ENCODE measurements at regions not wholly inside any gene's neighbourhood (a gene's known extent, or its start where the extent isn't known, plus 50 kb on each side); places are given as distances from the start of the nearest gene placed in this dataset.
"Not testable (repeated sequence)": the region's sequence is repeated elsewhere in the genome, so short reads cannot be mapped to it uniquely, and the experiment has no call there.

DNA sequence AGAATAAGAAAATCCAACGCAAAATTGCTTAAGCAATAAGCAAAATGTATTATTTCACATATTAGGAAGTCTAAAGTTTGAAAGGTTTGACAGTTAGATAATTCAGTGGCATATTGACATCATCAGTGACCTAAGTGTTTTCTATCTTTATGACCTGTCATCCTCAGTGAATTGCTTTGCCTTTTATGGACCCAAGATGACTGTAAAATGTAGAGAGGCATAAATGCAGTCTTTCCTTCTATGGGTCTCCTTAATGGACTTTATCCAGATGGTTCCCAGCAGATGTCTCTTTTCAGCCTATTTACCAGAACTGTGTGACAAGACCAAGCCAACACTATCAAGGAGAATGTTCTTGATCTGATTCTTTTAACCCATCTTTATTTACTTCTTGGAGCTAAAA lies 192.9 kb downstream of the SPDYE17 start:
- not testable (repeated sequence) for DNase-seq

- DNase-seq, result not testable (repeated sequence)
Observed at GRCh38 chr7:76838357-76838756, 193.8 kb downstream of the SPDYE17 start.

DNA sequence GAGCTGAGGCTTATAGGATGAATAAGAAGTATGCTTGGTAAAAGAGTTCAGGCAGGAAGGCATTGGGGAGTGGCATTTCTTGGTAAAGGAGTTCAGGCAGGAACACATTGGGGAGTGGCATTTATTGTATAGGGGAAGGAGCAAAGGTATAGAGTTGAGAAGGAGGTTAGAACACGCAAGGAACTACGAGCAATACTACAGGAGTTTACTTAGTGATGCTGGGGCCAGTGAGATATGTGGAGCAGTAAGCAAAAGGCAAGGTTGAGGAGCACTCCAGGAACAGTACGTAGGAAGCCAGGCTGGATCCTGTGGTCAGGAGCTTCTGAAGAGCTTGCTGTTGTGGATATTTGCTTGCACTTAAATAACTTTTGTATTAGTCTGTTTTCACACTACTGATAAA lies 202.2 kb upstream of the POMZP3 start:
- DNase-seq, result not testable (repeated sequence)

- not testable (repeated sequence) for DNase-seq
Observed at GRCh38 chr7:76826181-76826580, 199.1 kb upstream of the POMZP3 start.

DNA sequence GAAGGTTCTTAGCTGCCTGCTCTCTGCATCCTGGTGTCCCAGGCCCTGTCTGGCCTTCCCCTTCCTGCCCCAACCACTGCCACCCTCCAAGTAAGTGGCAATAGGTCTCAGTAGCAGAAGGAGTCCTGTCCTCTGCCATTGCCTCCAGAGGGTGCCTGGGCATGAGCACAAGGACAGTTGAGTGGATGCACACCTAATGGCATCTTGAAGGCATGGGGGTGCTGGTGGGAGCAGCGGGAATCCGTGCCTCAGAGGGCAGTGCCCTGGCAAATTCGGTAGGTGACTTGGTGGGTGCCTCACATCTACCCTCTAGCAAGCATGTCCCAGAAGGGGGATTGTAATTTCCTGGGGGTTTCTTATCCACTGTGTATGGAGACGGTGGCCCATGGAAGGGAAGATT lies 182.8 kb upstream of the POMZP3 start:
- not testable (repeated sequence) for DNase-seq

DNA sequence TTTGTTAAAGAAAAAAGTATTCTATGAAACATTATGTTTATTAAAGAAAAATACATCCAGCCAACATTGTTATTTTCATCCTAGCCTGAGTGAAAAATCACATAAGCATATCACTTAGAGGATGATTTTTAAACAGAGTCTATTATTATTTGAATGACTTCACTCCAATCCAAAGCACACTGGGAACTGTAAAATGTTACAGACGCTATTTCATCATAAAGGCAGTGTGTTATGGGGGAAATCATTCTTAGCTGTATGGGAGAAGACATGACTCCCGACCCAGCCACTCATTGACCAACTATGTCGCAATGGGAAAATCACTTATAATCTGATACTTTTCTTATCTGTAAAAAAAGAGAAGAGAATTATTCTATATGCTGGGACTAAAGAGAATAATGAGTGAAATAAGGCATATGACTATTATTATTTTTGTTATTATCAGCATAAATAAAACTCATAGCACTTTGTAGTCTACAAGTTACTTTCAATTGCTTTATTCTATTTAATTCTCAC lies 180.6 kb upstream of the POMZP3 start:
- DNase-seq, result not testable (repeated sequence)

DNA sequence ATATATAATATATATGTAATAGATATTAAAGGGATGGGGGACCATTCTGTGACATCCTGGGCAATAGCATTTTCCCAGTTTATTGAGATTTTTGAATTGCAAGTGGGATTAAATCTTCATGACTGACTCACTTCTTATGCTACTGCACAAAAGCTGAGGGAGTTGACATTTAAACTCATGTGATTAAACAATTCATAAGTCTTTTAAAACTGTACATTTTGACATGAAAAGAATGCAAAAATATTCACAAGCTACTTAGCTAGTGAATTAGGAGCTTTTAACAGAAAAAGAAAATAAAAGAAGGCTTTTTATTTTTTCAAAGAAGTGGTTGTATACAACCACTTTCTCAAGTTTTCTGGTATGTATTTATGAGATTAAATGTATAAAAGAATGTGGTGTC lies 179.4 kb upstream of the POMZP3 start:
- not testable (repeated sequence) for DNase-seq

DNA sequence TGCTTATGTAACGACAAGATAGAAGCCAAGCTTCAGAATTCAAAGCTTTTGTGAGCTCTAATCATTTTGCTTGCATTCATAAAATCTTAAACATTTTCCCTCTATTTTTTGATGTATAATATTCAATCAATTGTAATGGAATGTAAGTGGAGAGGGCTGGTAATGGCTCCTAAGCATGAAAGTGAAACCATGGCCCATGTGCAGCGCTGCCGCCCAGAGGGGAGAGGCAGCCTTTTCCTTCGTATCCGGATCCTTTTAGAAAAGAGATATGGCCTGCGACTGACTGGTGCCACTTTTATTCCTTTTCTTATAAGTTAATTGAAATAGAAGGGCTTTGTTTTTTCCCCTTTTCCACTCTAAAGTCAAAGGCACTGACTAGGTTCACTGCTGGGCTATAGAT lies 178.9 kb upstream of the POMZP3 start:
- not testable (repeated sequence) for DNase-seq

- not testable (repeated sequence) for DNase-seq
Observed at GRCh38 chr7:76805262-76805661, 178.2 kb upstream of the POMZP3 start.

- not testable (repeated sequence) for DNase-seq
Observed at GRCh38 chr7:76797639-76798038, 170.6 kb upstream of the POMZP3 start.

DNA sequence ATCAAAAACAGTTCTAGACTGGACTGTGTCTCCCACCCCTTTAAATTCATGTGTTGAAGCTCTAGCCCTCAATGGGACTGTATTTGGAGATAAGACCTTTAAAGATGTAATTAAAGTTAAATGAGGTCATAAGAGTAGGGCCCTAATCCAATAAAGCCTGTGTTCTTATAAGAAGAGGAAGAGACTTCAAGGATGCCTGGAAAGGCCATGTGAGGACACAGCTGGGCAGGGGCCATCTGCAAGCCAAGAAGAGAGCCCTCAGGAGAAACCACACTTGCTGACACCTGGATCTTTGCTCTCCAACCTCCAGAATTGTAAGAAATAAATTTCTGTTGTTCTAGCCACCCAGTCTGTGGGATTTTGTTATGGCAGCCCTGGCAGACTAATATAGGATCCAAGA lies 153.6 kb upstream of the POMZP3 start:
- DNase-seq, result not testable (repeated sequence)

GRCh38 chr7:76774279-76774678 lies 147.2 kb upstream of the POMZP3 start:
- DNase-seq, result not testable (repeated sequence)

GRCh38 chr7:76771980-76772379 lies 144.9 kb upstream of the POMZP3 start:
- not testable (repeated sequence) for DNase-seq

DNA sequence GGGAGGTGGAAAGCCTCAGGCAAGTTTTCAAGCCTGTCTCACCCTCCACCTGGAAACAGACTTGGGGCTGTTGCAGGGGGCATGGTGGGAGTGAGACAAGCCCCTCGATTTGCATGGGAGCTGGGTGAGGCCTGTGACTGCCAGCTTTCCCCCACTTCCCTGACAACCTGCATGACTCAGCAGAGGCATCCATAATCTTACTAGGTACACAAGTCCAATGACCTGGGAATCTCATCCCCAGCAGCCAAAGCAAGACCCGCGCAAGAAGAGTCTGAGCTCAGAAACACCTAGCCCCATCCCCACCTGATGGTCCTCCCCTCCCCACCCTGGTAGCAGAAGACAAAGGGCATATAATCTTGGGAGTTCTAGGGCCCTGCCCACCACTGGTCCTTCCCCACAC lies 136.9 kb upstream of the POMZP3 start:
- DNase-seq, result not testable (repeated sequence)

DNA sequence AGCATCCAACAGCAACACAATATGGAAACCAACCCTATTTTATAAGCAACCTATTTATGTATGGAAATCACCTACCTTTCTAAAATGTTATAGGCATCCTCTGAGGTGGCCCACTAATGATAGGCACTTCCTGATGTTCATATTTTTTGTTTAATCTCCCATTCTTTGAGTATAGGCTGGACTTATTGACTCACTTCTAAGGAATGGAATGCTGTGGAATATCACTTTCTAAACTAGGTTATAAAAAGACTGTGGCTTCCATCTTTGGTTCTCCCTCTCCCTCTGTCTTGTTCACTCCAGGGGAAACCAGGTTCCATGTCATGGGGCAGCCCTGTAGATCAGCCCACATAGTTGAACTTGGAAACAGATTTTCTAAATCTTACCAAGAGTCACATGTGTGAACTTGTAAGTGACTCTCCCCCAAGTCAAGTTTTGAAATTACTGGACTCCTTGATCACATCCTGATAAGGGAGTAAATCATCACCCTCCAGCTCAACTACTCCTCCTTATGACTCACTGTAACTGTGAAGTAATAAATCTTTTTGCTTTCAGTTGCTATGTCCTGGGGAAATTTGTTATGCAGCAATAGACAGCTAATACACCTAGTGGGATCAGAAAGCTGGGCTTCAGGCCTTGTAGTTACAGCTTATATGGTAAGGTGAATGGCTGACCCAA lies 133.6 kb upstream of the POMZP3 start:
- not testable (repeated sequence) for DNase-seq

GRCh38 chr7:76739538-76739937 lies 112.5 kb upstream of the POMZP3 start:
- DNase-seq, result not testable (repeated sequence)

DNA sequence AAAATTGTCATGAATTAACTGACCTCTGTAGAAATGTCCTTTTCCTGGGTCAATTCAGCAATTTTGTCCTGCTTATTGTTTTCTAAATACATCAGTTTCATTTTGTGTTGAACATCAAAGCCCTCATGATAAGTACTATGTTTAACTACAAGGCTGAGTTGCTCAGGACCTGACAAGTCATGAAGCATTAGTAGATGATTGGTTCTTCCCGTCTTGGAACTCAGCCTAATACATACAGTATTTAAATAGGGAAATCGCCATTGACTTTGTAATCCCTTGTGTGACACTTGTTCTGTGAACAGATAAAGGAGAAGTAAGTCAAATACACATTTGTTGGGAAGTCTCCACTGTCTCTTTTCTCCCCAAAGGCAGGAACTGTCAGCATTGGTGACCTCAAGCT lies 109.6 kb upstream of the POMZP3 start:
- DNase-seq, result not testable (repeated sequence)

DNA sequence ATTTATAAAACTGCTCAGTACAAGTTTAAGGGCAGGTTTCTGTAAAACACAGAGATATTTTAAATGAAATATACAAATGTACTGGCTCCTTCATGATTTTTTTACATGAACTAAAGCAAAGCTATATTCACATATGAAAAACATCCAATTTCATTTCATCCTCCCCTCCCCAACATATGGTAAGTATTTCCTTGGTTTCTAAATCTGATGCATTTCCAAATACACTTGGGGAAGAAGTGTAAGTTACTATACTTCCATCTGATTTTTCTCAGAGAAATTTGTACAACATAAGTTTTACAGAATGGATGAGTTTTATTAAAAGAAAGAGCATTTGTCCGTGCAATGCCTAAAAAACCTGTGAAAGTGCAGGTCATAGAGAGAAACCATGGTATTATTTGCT lies 109.0 kb upstream of the POMZP3 start:
- DNase-seq, result not testable (repeated sequence)

DNA sequence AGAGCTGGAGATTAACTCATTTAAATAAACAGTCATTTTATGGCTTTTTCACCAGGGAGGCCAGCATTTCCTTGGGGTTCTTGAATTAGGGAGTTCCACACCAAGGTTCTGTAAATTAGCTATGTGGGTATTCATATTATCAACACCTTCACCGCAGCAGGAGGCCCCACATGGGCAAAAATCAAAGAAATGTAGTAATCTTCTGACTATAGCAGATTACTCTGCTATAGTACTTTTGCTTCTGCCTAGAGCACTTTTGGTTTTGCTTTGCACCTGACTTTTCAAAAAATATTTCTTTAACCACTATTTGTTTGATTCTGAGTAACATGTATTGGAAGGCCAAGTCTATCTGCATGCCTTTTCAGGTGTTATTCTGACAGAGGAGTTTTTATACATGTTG lies 108.6 kb upstream of the POMZP3 start:
- not testable (repeated sequence) for DNase-seq

DNA sequence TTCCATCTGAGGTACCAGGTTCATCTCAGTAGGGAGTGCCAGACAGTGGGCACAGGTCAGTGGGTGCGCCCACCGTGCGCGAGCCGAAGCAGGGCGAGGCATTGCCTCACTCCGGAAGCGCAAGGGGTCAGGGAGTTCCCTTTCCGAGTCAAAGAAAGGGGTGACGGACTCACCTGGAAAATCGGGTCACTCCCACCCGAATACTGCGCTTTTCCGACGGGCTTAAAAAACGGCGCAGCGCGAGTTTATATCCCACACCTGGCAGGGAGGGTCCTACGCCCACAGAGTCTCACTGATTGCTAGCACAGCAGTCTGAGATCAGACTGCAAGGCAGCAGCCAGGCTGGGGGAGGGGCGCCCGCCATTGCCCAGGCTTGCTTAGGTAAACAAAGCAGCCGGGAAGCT lies 101.5 kb upstream of the POMZP3 start:
- not testable (repeated sequence) for DNase-seq

- not testable (repeated sequence) for DNase-seq
Observed at GRCh38 chr7:76723928-76724327, 96.8 kb upstream of the POMZP3 start.

- DNase-seq, result not testable (repeated sequence)
Observed at GRCh38 chr7:76716551-76716950, 89.5 kb upstream of the POMZP3 start.

DNA sequence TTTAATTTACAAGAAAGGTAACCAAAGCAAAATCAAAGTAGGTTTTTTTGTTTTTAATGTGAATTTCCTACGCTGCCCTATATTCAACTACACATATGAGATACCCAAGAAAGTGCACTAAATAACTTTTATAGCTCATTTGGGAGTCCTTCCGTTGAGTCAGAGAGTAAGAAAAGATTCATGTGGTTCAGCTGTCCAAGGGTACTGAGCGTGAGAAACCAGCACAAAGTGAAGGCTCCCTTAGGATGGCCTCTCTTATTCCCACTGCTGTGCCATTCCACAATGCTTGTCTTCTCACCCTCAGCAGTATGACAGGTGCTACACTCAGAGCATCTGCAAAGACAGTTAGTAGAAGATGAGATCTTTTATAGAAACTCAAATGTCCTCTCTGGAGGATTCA lies 85.8 kb upstream of the POMZP3 start:
- DNase-seq, result not testable (repeated sequence)

- DNase-seq, result peak; percentile 16
Observed at GRCh38 chr7:76711648-76712047, 84.6 kb upstream of the POMZP3 start.

- not testable (repeated sequence) for DNase-seq
Observed at GRCh38 chr7:76709703-76710102, 82.6 kb upstream of the POMZP3 start.
